Liver (tissue), 8 donors: ENCODE measurements at regions not wholly inside any gene's neighbourhood (a gene's known extent, or its start where the extent isn't known, plus 50 kb on each side); places are given as distances from the start of the nearest gene placed in this dataset.

ENCODE experiments used
- DNase-seq: peaks from one replicate; pipeline ENCODE4 v3.0.0-alpha.2; 2017; ENCODE audit warnings: low spot score
- H3K27ac ChIP-seq, 2 donors: one replicate each; pipeline ENCODE4 v1.7.0; 2013; ENCODE audit warnings: inconsistent platforms in 2 of 2, low read length in 2 of 2, control low read depth in 1 of 2, low read depth in 1 of 2, mild to moderate bottlenecking in 1 of 2
- H3K27me3 ChIP-seq, 4 donors: one replicate each; pipeline versions ENCODE4 v1.6.1 to v1.7.0; 2013; ENCODE audit warnings: low read length in 3 of 4, inconsistent platforms in 1 of 4, mild to moderate bottlenecking in 1 of 4, moderate library complexity in 1 of 4; ENCODE audit not compliant: control insufficient read depth in 4 of 4, insufficient read depth in 4 of 4
- H3K36me3 ChIP-seq, 4 donors: one replicate each; pipeline versions ENCODE4 v1.6.1 to v1.7.0; 2013; ENCODE audit warnings: low read length in 3 of 4, mild to moderate bottlenecking in 3 of 4, low read depth in 1 of 4, moderate library complexity in 1 of 4; ENCODE audit not compliant: control insufficient read depth in 4 of 4, insufficient read depth in 3 of 4
- H3K4me1 ChIP-seq, 4 donors: one replicate each; pipeline versions ENCODE4 v1.6.1 to v1.7.0; 2013; ENCODE audit warnings: low read length in 3 of 4, mild to moderate bottlenecking in 3 of 4, moderate library complexity in 1 of 4; ENCODE audit not compliant: control insufficient read depth in 4 of 4, insufficient read depth in 4 of 4
- H3K4me3 ChIP-seq, 3 donors: one replicate each; pipeline versions ENCODE4 v1.6.1 to v1.7.0; 2013; ENCODE audit warnings: low read length in 3 of 3, control low read depth in 1 of 3, low read depth in 1 of 3, mild to moderate bottlenecking in 1 of 3
- H3K9ac ChIP-seq, 2 donors: one replicate each; pipeline ENCODE4 v1.7.0; 2013; ENCODE audit warnings: low read length in 2 of 2, mild to moderate bottlenecking in 2 of 2, moderate library complexity in 2 of 2, control low read depth in 1 of 2, low read depth in 1 of 2
- H3K9me3 ChIP-seq, 4 donors: one replicate each; pipeline versions ENCODE4 v1.6.1 to v1.7.0; 2013; ENCODE audit warnings: low read length in 3 of 4; ENCODE audit not compliant: control insufficient read depth in 4 of 4
- ATF3 ChIP-seq: IDR thresholded peaks from 2 replicates; pipeline ENCODE4 v1.6.1; 2016; ENCODE audit warnings: antibody characterized with exemption
- CTCF ChIP-seq: fragments of 150-350 bp; IDR thresholded peaks from 2 replicates; pipeline ENCODE4 v1.5.1; 2017; ENCODE audit warnings: improper control_type of control experiment, low read depth, low read length; ENCODE audit not compliant: missing input control
- EGR1 ChIP-seq, 2 donors: IDR thresholded peaks; 2 replicates each; pipeline ENCODE4 v1.6.1; 2016 to 2018; ENCODE audit warnings: antibody characterized with exemption in 2 of 2, low read depth in 2 of 2
- FOXA1 ChIP-seq: IDR thresholded peaks from 2 replicates; pipeline ENCODE4 v1.6.1; 2016; ENCODE audit warnings: antibody characterized with exemption
- FOXA2 ChIP-seq: IDR thresholded peaks from 2 replicates; pipeline ENCODE4 v1.6.1; 2016; ENCODE audit warnings: antibody characterized with exemption
- GABPA ChIP-seq, 2 donors: IDR thresholded peaks in 1 of 2; conservative IDR thresholded peaks in 1 of 2; 2 replicates each; pipeline ENCODE4 v1.6.1; 2016; ENCODE audit warnings: antibody characterized with exemption in 2 of 2, mild to moderate bottlenecking in 1 of 2, moderate library complexity in 1 of 2
- HNF4A ChIP-seq, 2 donors: conservative IDR thresholded peaks; 2 replicates each; pipeline ENCODE4 v1.6.1; 2016; ENCODE audit warnings: antibody characterized with exemption in 2 of 2, mild to moderate bottlenecking in 2 of 2
- HNF4G ChIP-seq: IDR thresholded peaks from 2 replicates; pipeline ENCODE4 v1.6.1; 2016; ENCODE audit warnings: antibody characterized with exemption
- JUND ChIP-seq, 2 donors: IDR thresholded peaks; 2 replicates each; pipeline ENCODE4 v1.6.1; 2016; ENCODE audit warnings: antibody characterized with exemption in 2 of 2
- MAX ChIP-seq: IDR thresholded peaks from 2 replicates; pipeline ENCODE4 v1.6.1; 2016; ENCODE audit warnings: antibody characterized with exemption
- NR2F2 ChIP-seq: IDR thresholded peaks from 2 replicates; pipeline ENCODE4 v1.6.1; 2016; ENCODE audit warnings: antibody characterized with exemption
- RAD21 ChIP-seq, 2 donors: IDR thresholded peaks; 2 replicates each; pipeline ENCODE4 v1.6.1; 2016; ENCODE audit warnings: antibody characterized with exemption in 2 of 2, mild to moderate bottlenecking in 2 of 2
- REST ChIP-seq: IDR thresholded peaks from 2 replicates; pipeline ENCODE4 v1.6.1; 2016; ENCODE audit warnings: antibody characterized with exemption, mild to moderate bottlenecking
- RXRA ChIP-seq, 2 donors: IDR thresholded peaks; 2 replicates each; pipeline ENCODE4 v1.6.1; 2017 to 2018; ENCODE audit warnings: antibody characterized with exemption in 2 of 2, mild to moderate bottlenecking in 1 of 2
- SP1 ChIP-seq: IDR thresholded peaks from 2 replicates; pipeline ENCODE4 v1.6.1; 2018; ENCODE audit warnings: antibody characterized with exemption, mild to moderate bottlenecking
- TAF1 ChIP-seq: conservative IDR thresholded peaks from 2 replicates; pipeline ENCODE4 v1.6.1; 2016; ENCODE audit warnings: antibody characterized with exemption, mild to moderate bottlenecking
- YY1 ChIP-seq: IDR thresholded peaks from 2 replicates; pipeline ENCODE4 v1.6.1; 2016; ENCODE audit warnings: antibody characterized with exemption, mild to moderate bottlenecking
- ZBTB33 ChIP-seq: IDR thresholded peaks from 2 replicates; pipeline ENCODE4 v1.6.1; 2016; ENCODE audit warnings: antibody characterized with exemption
- WGBS: extraction: QIAGEN DNeasy Blood & Tissue Kit; methylation state at CpG from one replicate; pipeline ENCODE4 v1.1.7; 2013; 5-methylcytosine and 5-hydroxymethylcytosine counted together
- donor health status: healthy.
- donor health status: healthy.
- donor health status: healthy.
- donor health status: healthy.
- donor health status: healthy.

- Histone ChIP-seq H3K27ac (no peak overlapping the region), H3K4me3 (no peak overlapping the region), H3K9me3 (no peaks in the 10 kb centered on the region), H3K27me3 (peaks cover 0 to 2% (median 0%) of the 10 kb centered on the region in 4 donors), H3K9ac (no peak overlapping the region), H3K4me1 (no peaks in the 10 kb centered on the region), H3K36me3 (no peaks in the 10 kb centered on the region)
- no peak for DNase-seq
- WGBS: 76% methylated on average over 17 of the region's 17 CpGs
- TF ChIP-seq EGR1 (IDR thresholded peaks at IDR 0.05; ENCODE audit: low read depth in 2 of 2): no peak
- peak; percentile 14 for TF ChIP-seq REST
- no peak for TF ChIP-seq YY1
- no peak for TF ChIP-seq FOXA1
- TF ChIP-seq TAF1: no peak
- TF ChIP-seq NR2F2: no peak
These were observed 116.6 kb upstream of the GALNT17 start for GRCh38 chr7:71015252-71015900.

- no peak overlapping the region for H3K27ac ChIP-seq
- DNase-seq: no peak
- WGBS: 72% methylated on average over 2 of the region's 2 CpGs
- H3K9me3 ChIP-seq: no peaks in the 10 kb centered on the region
- no peak overlapping the region for H3K9ac ChIP-seq
- H3K4me3 ChIP-seq: no peak overlapping the region
- no peaks in the 10 kb centered on the region for H3K36me3 ChIP-seq
- no peak for TF ChIP-seq FOXA1
- TF ChIP-seq EGR1 (IDR thresholded peaks at IDR 0.05; ENCODE audit: low read depth in 2 of 2): no peak
- no peak for TF ChIP-seq HNF4A (conservative IDR thresholded peaks at IDR 0.05)
- TF ChIP-seq SP1: no peak
- no peak for TF ChIP-seq REST
- TF ChIP-seq RAD21 (IDR thresholded peaks at IDR 0.05): no peak
- TF ChIP-seq NR2F2: no peak
- no peak for TF ChIP-seq JUND (IDR thresholded peaks at IDR 0.05)
- TF ChIP-seq ATF3: no peak
- TF ChIP-seq ZBTB33: no peak
- TF ChIP-seq YY1: no peak
- TF ChIP-seq CTCF: no peak
- TF ChIP-seq HNF4G: no peak
- TF ChIP-seq RXRA (IDR thresholded peaks at IDR 0.05): no peak
- no peak for TF ChIP-seq GABPA (IDR thresholded peaks at IDR 0.05 in 1 of 2, conservative IDR thresholded peaks at IDR 0.05 in 1 of 2)
- no peak for TF ChIP-seq TAF1
- TF ChIP-seq FOXA2: no peak
- no peak for TF ChIP-seq MAX
- H3K27me3 ChIP-seq: peaks cover 0 to 2% (median 0%) of the 10 kb centered on the region in 4 donors
- no peaks in the 10 kb centered on the region for H3K4me1 ChIP-seq
These were observed 115.5 kb upstream of the GALNT17 start for GRCh38 chr7:71016401-71016800.
